Activated naive CD8-positive, alpha-beta T cell treated with anti-CD3 and anti-CD28 coated beads for 36 hours (primary cell): ENCODE measurements at regions not wholly inside any gene's neighbourhood (a gene's known extent, or its start where the extent isn't known, plus 50 kb on each side); places are given as distances from the start of the nearest gene placed in this dataset.
"Not testable (repeated sequence)": the region's sequence is repeated elsewhere in the genome, so short reads cannot be mapped to it uniquely, and the experiment has no call there.

Experiments
- DNase-seq: peaks from one replicate; pipeline ENCODE4 v3.0.0; 2021
- H3K27ac Mint-ChIP-seq: one replicate; pipeline ENCODE4 v1.8.0; 2022; ENCODE audit warnings: mild to moderate bottlenecking, moderate library complexity, mixed read lengths
- H3K27me3 Mint-ChIP-seq: one replicate; pipeline ENCODE4 v1.8.0; 2022; ENCODE audit warnings: mild to moderate bottlenecking, mixed read lengths
- H3K36me3 Mint-ChIP-seq: one replicate; pipeline ENCODE4 v1.8.0; 2021; ENCODE audit warnings: mild to moderate bottlenecking, mixed read lengths
- H3K4me1 Mint-ChIP-seq: one replicate; pipeline ENCODE4 v1.8.0; 2021; ENCODE audit warnings: mixed read lengths
- H3K4me3 Mint-ChIP-seq: one replicate; pipeline ENCODE4 v1.8.0; 2022; ENCODE audit warnings: mild to moderate bottlenecking, moderate library complexity, mixed read lengths
- H3K9me3 Mint-ChIP-seq: one replicate; pipeline ENCODE4 v1.8.0; 2022; ENCODE audit warnings: mixed read lengths

DNA sequence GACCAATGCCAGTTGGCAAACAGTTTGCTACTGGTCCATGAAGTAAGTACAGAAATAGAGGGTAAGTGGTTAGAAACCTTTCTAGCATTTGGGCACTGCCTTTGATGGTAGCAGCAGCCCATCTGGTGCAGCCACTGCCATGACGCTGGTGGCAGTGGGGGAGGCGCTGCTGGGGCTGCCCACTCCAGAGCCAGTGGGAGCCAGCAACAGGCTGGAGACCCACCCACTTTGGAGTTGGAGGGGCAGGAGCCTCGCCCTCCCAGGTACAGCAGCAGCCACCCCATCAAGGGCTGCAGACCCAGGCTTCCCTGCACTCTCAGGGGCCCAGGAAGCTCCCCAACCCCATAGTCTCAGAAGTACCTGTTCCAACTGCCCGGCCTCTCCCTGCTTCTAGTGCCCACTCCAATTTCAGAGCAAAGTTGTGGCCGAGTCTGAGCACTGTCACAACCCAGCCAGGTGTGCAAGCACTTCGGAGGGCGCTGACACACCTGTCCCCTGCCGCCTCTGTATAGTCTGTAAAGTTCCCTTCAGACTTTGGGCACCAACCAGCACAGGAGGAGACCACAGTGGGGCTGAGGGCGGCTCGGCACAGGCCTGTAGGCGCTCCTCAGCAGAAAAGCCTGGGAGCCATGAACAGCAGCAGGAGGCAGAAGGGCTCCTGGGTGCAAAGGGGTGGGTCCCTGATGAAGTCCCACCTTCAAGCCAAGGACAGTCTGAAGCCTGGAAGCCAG, 125.6 kb upstream of the CCDC150 start:
- no peaks in the 10 kb centered on the region for H3K4me1 Mint-ChIP-seq
- H3K4me3 Mint-ChIP-seq = no peak overlapping the region
- DNase-seq = no peak
- H3K27me3 Mint-ChIP-seq = peaks cover 7% of the 10 kb centered on the region
- H3K36me3 Mint-ChIP-seq = no peaks in the 10 kb centered on the region
- no peaks in the 10 kb centered on the region for H3K9me3 Mint-ChIP-seq
- H3K27ac Mint-ChIP-seq = no peak overlapping the region

DNA sequence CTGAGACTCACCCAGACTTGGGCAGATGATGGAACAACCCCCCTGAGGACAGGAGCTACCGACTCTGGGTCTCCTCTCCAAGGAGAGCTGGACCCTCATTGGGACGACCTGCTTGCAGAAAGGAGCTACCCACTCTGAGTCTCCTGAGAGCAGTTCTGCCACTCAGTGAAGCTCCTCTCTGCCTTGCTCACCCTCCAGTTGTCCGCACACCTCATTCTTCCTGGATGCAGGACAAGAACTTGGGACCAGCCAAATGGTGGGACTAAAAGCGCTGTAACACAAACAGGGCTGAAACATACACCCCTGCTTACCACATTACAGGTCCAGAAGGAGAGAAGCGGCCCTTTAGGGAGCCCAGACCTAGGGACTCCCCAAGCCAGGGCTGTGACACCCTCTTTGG, 124.9 kb upstream of the CCDC150 start:
- H3K4me1 Mint-ChIP-seq = no peaks in the 10 kb centered on the region
- H3K36me3 Mint-ChIP-seq = no peaks in the 10 kb centered on the region
- H3K4me3 Mint-ChIP-seq = no peak overlapping the region
- H3K27me3 Mint-ChIP-seq = peaks cover 7% of the 10 kb centered on the region
- no peak overlapping the region for H3K27ac Mint-ChIP-seq
- no peaks in the 10 kb centered on the region for H3K9me3 Mint-ChIP-seq
- DNase-seq = no peak

DNA sequence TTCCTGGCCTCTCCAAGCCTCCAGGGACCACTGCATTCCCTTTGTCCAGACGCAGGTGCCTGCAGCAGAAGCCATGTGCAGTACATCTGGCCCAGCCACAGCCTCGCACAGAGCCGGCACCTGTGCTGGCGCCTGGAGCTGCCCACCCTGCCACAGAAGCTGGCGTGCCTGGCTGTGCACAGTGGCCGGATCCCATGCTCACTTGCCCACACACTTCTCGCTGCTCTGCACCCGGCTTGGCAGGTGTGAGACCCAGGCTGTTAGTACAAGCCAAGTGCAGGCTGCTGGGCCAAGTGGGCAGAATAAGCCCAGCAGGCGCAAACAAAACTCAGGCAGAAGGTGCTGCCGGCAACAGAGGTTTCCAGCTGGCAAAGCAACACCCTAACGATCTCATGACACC, 124.5 kb upstream of the CCDC150 start:
- H3K4me1 Mint-ChIP-seq = no peaks in the 10 kb centered on the region
- no peak overlapping the region for H3K4me3 Mint-ChIP-seq
- no peaks in the 10 kb centered on the region for H3K9me3 Mint-ChIP-seq
- DNase-seq = no peak
- H3K27ac Mint-ChIP-seq = no peak overlapping the region
- H3K36me3 Mint-ChIP-seq = no peaks in the 10 kb centered on the region
- H3K27me3 Mint-ChIP-seq = peaks cover 7% of the 10 kb centered on the region

DNA sequence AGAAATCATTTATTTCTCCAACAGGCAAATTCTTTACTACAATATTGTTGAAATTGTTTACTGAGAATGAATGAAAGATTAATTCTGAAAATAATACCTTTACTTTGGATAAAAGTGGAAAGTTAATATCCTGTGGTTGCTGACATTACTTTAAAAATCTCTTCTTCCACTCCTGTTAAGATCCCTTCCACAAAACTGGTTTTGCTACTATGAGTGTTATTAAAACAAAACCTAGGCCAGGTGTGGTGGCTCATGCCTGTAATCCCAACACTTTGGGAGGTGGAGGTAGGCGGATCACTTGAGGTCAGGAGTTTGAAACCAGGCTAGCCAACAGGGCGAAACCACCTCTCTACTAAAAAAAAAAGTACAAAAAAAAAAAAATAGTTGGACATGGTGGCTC, 123.9 kb upstream of the CCDC150 start:
- Mint-ChIP-seq H3K27ac (no peak overlapping the region), H3K4me1 (no peaks in the 10 kb centered on the region), H3K27me3 (peaks cover 7% of the 10 kb centered on the region), H3K36me3 (no peaks in the 10 kb centered on the region), H3K4me3 (no peak overlapping the region), H3K9me3 (no peaks in the 10 kb centered on the region)
- DNase-seq = no peak

DNA sequence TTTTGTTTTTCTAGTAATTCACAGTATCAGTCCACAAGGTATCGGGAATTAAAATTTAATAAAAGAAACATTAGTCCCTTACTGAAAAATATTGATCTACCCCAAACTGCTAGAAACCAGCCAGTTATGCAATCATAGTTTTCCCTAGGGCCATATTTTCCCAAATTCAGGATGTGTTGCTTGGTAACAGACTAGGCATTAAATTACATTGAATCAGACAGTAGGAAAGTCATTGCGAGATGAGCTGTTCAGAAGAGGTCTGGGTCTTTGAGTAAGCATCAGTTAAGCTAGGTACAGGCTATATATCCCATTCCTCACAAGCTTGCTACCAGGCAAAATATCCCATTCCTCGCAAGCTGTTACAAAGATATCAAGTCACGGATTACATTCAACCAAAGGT, 123.0 kb upstream of the CCDC150 start:
- Mint-ChIP-seq H3K4me1 (no peaks in the 10 kb centered on the region), H3K4me3 (no peak overlapping the region), H3K27ac (no peak overlapping the region), H3K36me3 (no peaks in the 10 kb centered on the region), H3K27me3 (peaks cover 7% of the 10 kb centered on the region), H3K9me3 (no peaks in the 10 kb centered on the region)
- DNase-seq = no peak

DNA sequence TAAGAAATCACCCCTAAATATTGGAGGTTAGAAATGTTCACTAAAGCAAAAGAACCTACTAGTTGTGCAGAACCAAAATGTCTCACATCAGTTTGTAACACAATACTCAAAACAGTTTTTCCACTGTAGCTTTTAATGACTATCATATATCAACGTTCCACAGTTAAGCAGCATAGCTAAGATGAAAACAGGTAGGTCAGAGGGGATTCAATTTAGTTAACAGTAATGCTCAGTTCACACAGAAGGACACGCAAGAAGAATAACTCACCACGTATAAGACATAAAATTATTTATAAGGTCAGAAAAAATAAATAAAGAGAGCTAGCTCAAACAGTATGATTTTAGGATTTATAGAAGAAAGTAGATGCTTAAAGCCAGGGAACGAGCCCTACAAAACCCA, 118.9 kb upstream of the CCDC150 start:
- Mint-ChIP-seq H3K4me1 (no peaks in the 10 kb centered on the region), H3K27me3 (peaks cover 4% of the 10 kb centered on the region), H3K9me3 (peaks cover 2% of the 10 kb centered on the region), H3K36me3 (no peaks in the 10 kb centered on the region), H3K27ac (no peak overlapping the region), H3K4me3 (no peak overlapping the region)
- DNase-seq = no peak

DNA sequence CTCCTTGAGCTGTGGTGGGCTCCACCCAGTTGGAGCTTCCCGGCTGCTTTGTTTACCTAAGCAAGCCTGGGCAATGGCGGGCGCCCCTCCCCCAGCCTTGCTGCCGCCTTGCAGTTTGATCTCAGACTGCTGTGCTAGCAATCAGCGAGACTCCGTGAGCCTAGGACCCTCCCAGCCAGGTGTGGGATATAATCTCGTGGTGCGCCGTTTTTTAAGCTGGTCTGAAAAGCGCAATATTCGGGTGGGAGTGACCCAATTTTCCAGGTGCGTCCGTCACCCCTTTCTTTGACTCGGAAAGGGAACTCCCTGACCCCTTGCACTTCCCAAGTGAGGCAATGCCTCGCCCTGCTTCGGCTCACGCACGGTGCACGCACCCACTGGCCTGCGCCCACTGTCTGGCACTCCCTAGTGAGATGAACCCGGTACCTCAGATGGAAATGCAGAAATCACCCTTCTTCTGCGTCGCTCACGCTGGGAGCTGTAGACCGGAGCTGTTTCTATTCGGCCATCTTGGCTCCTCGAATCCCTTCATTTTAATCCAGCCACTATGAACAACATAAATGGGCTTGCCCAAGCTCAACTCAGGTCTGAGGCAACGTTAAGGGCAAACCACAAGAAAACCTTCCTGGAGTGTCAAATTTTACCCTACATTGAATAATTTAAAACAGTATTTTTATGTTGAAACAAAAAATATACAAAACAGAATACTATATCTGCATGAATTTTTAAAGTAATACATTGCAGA, 112.4 kb upstream of the CCDC150 start:
- not testable (repeated sequence) for H3K9me3 Mint-ChIP-seq, H3K27me3 Mint-ChIP-seq, H3K4me3 Mint-ChIP-seq, DNase-seq, H3K36me3 Mint-ChIP-seq, H3K4me1 Mint-ChIP-seq, H3K27ac Mint-ChIP-seq

DNA sequence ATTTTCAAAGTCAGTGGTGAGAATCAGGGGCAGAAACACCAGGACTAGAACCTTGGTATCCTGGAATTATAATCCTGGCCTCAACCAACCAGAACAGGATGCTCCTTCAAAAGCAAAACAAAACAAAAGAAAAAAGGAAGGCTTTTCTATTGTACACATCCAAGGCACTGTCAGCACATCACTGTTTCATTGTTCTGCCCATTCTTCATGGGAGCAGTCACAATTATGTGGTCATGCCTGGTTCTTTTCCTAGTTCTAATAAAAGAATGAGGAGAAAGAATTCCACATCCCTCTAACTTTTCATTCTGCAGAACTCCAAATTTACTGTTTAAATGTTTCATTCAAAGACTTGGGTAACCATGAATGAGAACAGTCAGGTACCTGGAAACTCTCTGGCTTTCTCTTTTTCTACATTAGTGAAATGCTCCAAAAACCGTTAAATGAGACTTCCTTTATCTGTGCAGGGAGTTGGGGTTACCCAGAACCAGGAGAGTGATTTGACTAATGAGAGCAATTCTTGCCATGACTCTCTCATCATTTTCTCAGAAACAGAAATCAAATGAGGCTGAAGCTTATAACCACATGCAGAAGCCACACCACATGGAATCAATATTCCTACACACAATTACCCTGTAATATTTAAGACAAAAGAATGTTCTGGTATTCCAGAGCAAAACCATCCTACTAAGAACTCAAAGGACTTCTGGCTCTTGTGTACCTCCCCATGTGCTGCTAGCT, 110.9 kb upstream of the CCDC150 start:
- Mint-ChIP-seq H3K27ac (no peak overlapping the region), H3K4me3 (no peak overlapping the region), H3K9me3 (peaks cover 1% of the 10 kb centered on the region), H3K4me1 (peaks cover 9% of the 10 kb centered on the region), H3K36me3 (no peaks in the 10 kb centered on the region), H3K27me3 (peaks cover 4% of the 10 kb centered on the region)
- no peak for DNase-seq

DNA sequence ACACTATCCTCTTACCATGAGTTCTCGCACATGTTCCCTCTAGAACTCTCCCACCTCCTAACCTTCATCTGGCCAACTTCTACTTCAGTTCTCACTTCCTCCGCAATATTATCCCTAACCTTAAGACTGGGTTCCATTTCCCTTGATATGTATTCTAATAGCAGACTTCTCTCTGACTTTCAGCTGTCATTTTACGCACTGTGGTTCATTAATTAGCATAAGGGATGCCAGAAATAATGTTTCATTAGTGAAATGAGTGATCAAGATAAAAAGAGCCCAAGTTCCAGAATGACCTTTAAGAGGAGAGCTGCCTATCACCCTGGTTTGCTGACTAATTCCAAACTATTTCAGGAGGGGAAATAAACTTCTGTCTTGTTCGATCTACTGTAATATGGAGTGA, 108.6 kb upstream of the CCDC150 start:
- Mint-ChIP-seq H3K36me3 (no peaks in the 10 kb centered on the region), H3K4me3 (no peak overlapping the region), H3K27me3 (peaks cover 4% of the 10 kb centered on the region), H3K4me1 (peaks cover 14% of the 10 kb centered on the region), H3K27ac (no peak overlapping the region), H3K9me3 (peaks cover 1% of the 10 kb centered on the region)
- no peak for DNase-seq

DNA sequence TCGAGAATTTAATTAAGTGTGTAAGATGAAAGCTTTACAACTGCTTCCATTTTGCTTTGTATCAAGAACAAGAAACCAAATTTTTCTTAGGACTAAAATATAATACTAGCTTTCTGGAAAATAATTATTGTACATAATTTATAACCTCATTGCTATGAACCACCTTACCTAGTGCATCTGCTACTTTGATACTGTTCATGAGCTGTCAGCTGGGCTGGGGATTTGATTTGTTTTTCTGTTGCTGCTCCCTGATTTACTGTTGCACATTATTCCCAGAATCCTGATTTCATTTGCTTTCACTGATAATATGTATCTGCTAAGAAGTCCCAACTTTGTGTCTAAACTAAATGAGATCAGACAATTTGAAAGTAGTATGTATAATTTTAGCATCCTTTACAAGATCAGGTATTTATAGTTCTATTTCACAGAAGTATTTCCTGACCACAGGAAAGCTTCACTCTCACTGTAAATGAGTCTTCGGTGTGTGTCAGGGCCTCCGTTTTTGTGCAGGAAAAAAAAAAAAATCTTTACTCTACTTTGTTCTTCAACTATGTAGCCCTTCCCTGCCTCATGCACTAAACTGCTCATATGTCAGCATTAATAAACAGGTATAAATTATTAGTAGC, 105.6 kb upstream of the CCDC150 start:
- H3K4me1 Mint-ChIP-seq = peaks cover 14% of the 10 kb centered on the region
- no peaks in the 10 kb centered on the region for H3K36me3 Mint-ChIP-seq
- no peak overlapping the region for H3K27ac Mint-ChIP-seq
- H3K9me3 Mint-ChIP-seq = no peaks in the 10 kb centered on the region
- no peak for DNase-seq
- no peak overlapping the region for H3K4me3 Mint-ChIP-seq
- H3K27me3 Mint-ChIP-seq = peaks cover 6% of the 10 kb centered on the region

DNA sequence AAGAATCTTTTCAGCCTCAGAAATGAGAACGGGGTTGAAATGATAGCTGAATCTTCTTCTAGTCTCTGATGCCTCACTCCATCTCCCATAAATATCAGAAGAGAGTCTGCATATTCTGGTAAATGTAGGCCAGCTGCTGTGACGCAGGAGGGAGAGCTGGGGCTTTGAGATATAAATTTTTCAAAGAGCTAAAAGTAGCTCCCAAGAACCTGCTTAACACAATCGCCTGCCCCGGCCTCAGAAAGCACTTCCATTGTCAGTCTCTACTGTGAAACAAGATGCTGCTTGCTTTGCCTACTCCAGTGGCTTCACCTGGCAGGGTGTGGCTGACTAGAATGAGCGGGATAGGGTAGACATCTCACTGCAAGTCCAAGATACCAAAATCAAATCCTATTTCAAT, 105.0 kb upstream of the CCDC150 start:
- Mint-ChIP-seq H3K4me3 (no peak overlapping the region), H3K27ac (no peak overlapping the region), H3K4me1 (peaks cover 14% of the 10 kb centered on the region), H3K36me3 (no peaks in the 10 kb centered on the region), H3K27me3 (peaks cover 6% of the 10 kb centered on the region), H3K9me3 (no peaks in the 10 kb centered on the region)
- no peak for DNase-seq

DNA sequence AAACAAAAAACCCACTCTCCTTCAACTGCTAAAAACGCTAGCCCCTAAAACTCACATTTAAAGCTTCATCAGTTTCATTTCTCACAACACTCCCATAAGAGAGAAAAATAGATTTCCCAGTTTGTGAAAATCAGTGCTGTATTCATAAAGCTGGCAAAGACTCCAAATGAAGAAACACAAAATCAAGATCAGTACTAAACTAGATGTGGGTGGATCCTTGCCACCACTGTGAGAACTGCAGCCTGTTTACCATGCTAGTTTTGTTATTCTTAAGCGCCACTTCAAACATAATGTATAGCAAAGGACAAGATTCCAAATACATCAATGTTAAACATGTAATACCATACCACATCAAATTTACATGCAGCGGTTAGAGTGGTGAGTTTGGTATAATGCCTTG, 104.5 kb upstream of the CCDC150 start:
- Mint-ChIP-seq H3K27me3 (peaks cover 6% of the 10 kb centered on the region), H3K36me3 (no peaks in the 10 kb centered on the region), H3K9me3 (no peaks in the 10 kb centered on the region), H3K4me1 (peaks cover 14% of the 10 kb centered on the region), H3K4me3 (no peak overlapping the region), H3K27ac (no peak overlapping the region)
- DNase-seq = no peak

DNA sequence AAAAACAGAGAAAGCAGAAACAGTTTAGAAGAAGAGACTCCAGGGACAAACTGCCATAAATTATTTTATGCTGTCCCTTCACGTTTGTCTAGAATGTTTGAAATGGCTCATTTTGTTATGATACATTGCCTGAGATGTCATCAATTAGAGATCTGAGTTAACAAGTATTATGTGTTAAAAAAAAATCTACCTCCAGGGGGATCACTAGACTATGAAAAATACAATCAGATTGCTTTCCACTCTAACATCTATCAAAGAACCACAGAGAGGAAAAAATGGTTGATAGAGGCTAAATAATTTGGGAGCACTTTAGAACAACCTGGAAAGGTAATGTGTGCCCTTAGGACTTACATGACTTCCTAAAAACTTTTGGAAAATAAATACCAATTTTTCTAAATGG, 103.8 kb upstream of the CCDC150 start:
- peaks cover 13% of the 10 kb centered on the region for H3K4me1 Mint-ChIP-seq
- H3K4me3 Mint-ChIP-seq = no peak overlapping the region
- H3K27ac Mint-ChIP-seq = no peak overlapping the region
- no peak for DNase-seq
- no peaks in the 10 kb centered on the region for H3K36me3 Mint-ChIP-seq
- H3K27me3 Mint-ChIP-seq = peaks cover 6% of the 10 kb centered on the region
- no peaks in the 10 kb centered on the region for H3K9me3 Mint-ChIP-seq

DNA sequence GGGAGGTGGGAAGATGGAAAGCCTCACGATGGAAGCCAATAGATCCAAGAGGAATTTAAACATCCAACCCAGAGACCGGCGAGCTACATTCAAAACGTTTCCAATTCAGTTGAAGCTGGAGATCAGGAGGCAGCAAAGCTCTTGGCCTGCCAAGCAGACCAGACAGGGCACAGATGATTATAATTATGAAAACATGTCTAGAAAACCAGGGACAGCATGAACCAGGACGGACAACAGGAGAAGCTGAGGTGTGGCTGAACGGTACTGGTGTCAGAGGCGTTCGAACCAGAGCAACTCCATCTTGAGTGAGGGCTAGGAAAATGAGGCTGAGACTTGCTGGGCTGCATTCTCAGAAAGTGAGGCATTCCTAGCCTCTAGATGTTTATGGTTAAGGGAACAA, 102.2 kb upstream of the CCDC150 start:
- peaks cover 6% of the 10 kb centered on the region for H3K27me3 Mint-ChIP-seq
- no peaks in the 10 kb centered on the region for H3K9me3 Mint-ChIP-seq
- H3K4me3 Mint-ChIP-seq = no peak overlapping the region
- no peaks in the 10 kb centered on the region for H3K36me3 Mint-ChIP-seq
- peaks cover 10% of the 10 kb centered on the region for H3K4me1 Mint-ChIP-seq
- DNase-seq = no peak
- H3K27ac Mint-ChIP-seq = no peak overlapping the region

DNA sequence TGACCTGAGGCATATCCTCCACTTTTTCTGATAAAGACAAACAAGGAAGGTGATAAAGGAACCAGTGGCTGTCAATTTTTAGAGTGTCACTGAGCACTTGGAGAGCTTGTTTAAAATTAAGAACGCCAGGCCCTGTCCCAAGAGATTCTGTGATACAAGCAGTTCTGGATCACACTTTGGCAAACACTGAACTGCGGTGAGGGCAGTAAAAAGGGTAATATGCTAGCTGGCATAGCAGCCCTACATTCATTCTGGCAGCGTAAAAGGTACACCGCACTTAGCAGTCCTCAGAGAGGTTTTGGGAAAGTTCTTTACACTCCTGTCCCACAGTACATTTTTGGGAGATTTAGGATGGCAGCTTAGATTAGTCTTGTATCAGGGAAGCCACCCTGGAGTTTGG, 101.3 kb upstream of the CCDC150 start:
- no peak for DNase-seq
- Mint-ChIP-seq H3K9me3 (no peaks in the 10 kb centered on the region), H3K4me3 (no peak overlapping the region), H3K36me3 (no peaks in the 10 kb centered on the region), H3K27me3 (peaks cover 6% of the 10 kb centered on the region), H3K27ac (no peak overlapping the region), H3K4me1 (peaks cover 9% of the 10 kb centered on the region)
